Fibroblast of skin of back (primary cell): ENCODE measurements at regions not wholly inside any gene's neighbourhood (a gene's known extent, or its start where the extent isn't known, plus 50 kb on each side); places are given as distances from the start of the nearest gene placed in this dataset.
"Not testable (repeated sequence)": the region's sequence is repeated elsewhere in the genome, so short reads cannot be mapped to it uniquely, and the experiment has no call there.

Source experiments
- DNase-seq: peaks from one replicate; pipeline ENCODE4 v3.0.0-alpha.2; 2013

GRCh38 chr3:168844472-168844871 lies 748.7 kb upstream of the GOLIM4 start:
- DNase-seq: no peak

GRCh38 chr3:168843481-168843880 lies 747.8 kb upstream of the GOLIM4 start:
- DNase-seq: no peak

- no peak for DNase-seq
These were observed 743.9 kb upstream of the GOLIM4 start for GRCh38 chr3:168839653-168840052.

- no peak for DNase-seq
These were observed 738.8 kb upstream of the GOLIM4 start for GRCh38 chr3:168834558-168834957.

GRCh38 chr3:168828943-168829342 lies 733.2 kb upstream of the GOLIM4 start:
- DNase-seq: peak; percentile 8

GRCh38 chr3:168828536-168828935 lies 732.8 kb upstream of the GOLIM4 start:
- DNase-seq: peak; percentile 34

GRCh38 chr3:168828014-168828413 lies 732.3 kb upstream of the GOLIM4 start:
- DNase-seq: no peak

- no peak for DNase-seq
These were observed 728.4 kb upstream of the GOLIM4 start for GRCh38 chr3:168824107-168824506.

- no peak for DNase-seq
These were observed 727.7 kb upstream of the GOLIM4 start for GRCh38 chr3:168823466-168823865.

GRCh38 chr3:168820810-168821415 lies 725.2 kb upstream of the GOLIM4 start:
- DNase-seq: no peak

GRCh38 chr3:168817177-168817576 lies 721.5 kb upstream of the GOLIM4 start:
- no peak for DNase-seq

GRCh38 chr3:168815946-168816345 lies 720.2 kb upstream of the GOLIM4 start:
- peak; percentile 58 for DNase-seq

- no peak for DNase-seq
These were observed 717.6 kb upstream of the GOLIM4 start for GRCh38 chr3:168813225-168813802.

GRCh38 chr3:168812234-168812633 lies 716.5 kb upstream of the GOLIM4 start:
- no peak for DNase-seq

- DNase-seq: no peak
These were observed 712.9 kb upstream of the GOLIM4 start for GRCh38 chr3:168808596-168808995.

- no peak for DNase-seq
These were observed 711.7 kb upstream of the GOLIM4 start for GRCh38 chr3:168807448-168807847.

GRCh38 chr3:168806871-168807270 lies 711.1 kb upstream of the GOLIM4 start:
- peak; percentile 12 for DNase-seq

- peak; percentile 87 for DNase-seq
These were observed 707.8 kb upstream of the GOLIM4 start for GRCh38 chr3:168803536-168803935.

GRCh38 chr3:168802766-168803165 lies 707.0 kb upstream of the GOLIM4 start:
- DNase-seq: no peak

GRCh38 chr3:168801794-168802193 lies 706.1 kb upstream of the GOLIM4 start:
- DNase-seq: peak; percentile 96

GRCh38 chr3:168796339-168796738 lies 700.6 kb upstream of the GOLIM4 start:
- DNase-seq: no peak

GRCh38 chr3:168794427-168794826 lies 698.7 kb upstream of the GOLIM4 start:
- no peak for DNase-seq

- DNase-seq: no peak
These were observed 686.5 kb upstream of the GOLIM4 start for GRCh38 chr3:168782193-168782592.

GRCh38 chr3:168779970-168780645 lies 684.4 kb upstream of the GOLIM4 start:
- not testable (repeated sequence) for DNase-seq
